Gastrocnemius medialis (tissue), 4 donors: ENCODE measurements at regions not wholly inside any gene's neighbourhood (a gene's known extent, or its start where the extent isn't known, plus 50 kb on each side); places are given as distances from the start of the nearest gene placed in this dataset.

Experiments
- POLR2A ChIP-seq, 2 donors: fragments of 450-650 bp; IDR thresholded peaks; one replicate each; pipeline ENCODE4 v1.6.1; 2017; ENCODE audit warnings: antibody characterized with exemption in 2 of 2, mild to moderate bottlenecking in 2 of 2, moderate library complexity in 2 of 2
- TF ChIP-seq, protein P1 (sequence below), 5 experiments: fragments of 450-650 bp in 3 of 5; fragments of 200-600 bp in 2 of 5; sonication (generic) in 2 of 5; IDR thresholded peaks in 4 of 5; conservative IDR thresholded peaks in 1 of 5; 1 replicate in 4 of 5; 2 replicates in 1 of 5; pipeline ENCODE4 v1.5.1; 2016 to 2019; ENCODE audit warnings: antibody characterized with exemption in 5 of 5, mild to moderate bottlenecking in 3 of 5, moderate library complexity in 3 of 5

DNA sequence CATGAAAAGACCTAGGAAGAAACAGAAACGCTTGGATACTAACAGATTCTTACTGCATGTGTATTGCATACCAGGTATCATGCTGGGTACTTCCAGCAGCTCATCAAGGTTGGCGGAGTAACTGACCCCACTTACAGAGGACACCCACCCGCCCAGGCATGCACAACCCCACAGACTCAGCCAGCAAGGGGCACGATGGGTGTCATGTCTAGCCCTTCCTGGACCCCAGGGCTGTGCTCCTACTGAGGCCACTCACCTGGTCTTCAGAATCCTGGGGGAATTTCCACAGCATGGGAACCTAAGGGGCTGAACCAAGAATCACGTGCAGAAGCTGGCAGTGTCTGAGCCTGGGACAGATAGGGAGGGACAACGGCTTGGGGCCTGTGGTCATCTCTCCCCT lies 134.1 kb upstream of the ZNF32 start:
- TF ChIP-seq, protein P1, sequence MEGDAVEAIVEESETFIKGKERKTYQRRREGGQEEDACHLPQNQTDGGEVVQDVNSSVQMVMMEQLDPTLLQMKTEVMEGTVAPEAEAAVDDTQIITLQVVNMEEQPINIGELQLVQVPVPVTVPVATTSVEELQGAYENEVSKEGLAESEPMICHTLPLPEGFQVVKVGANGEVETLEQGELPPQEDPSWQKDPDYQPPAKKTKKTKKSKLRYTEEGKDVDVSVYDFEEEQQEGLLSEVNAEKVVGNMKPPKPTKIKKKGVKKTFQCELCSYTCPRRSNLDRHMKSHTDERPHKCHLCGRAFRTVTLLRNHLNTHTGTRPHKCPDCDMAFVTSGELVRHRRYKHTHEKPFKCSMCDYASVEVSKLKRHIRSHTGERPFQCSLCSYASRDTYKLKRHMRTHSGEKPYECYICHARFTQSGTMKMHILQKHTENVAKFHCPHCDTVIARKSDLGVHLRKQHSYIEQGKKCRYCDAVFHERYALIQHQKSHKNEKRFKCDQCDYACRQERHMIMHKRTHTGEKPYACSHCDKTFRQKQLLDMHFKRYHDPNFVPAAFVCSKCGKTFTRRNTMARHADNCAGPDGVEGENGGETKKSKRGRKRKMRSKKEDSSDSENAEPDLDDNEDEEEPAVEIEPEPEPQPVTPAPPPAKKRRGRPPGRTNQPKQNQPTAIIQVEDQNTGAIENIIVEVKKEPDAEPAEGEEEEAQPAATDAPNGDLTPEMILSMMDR (IDR thresholded peaks at IDR 0.05 in 4 of 5, conservative IDR thresholded peaks at IDR 0.05 in 1 of 5) = no peak
- TF ChIP-seq POLR2A (IDR thresholded peaks at IDR 0.05) = no peak
